Progenitor cell of endocrine pancreas (in vitro differentiated cells): ENCODE measurements at regions not wholly inside any gene's neighbourhood (a gene's known extent, or its start where the extent isn't known, plus 50 kb on each side); places are given as distances from the start of the nearest gene placed in this dataset.

Source experiments
- DNase-seq: peaks from one replicate; pipeline ENCODE4 v3.0.0; 2021; ENCODE audit warnings: low spot score; ENCODE audit not compliant: unreplicated experiment
- H3K27ac Mint-ChIP-seq: 2 replicates; pipeline ENCODE4 v1.8.0; 2021; ENCODE audit warnings: mild to moderate bottlenecking, moderate library complexity, mixed read lengths
- H3K27me3 Mint-ChIP-seq: 2 replicates; pipeline ENCODE4 v1.8.0; 2021; ENCODE audit warnings: mixed read lengths
- H3K36me3 Mint-ChIP-seq: 2 replicates; pipeline ENCODE4 v1.8.0; 2022; ENCODE audit warnings: mixed read lengths; ENCODE audit not compliant: insufficient read depth
- H3K4me1 Mint-ChIP-seq: 2 replicates; pipeline ENCODE4 v1.8.0; 2021; ENCODE audit warnings: low read depth, mixed read lengths
- H3K4me3 Mint-ChIP-seq: 2 replicates; pipeline ENCODE4 v1.8.0; 2021; ENCODE audit warnings: low read depth, mild to moderate bottlenecking, moderate library complexity, mixed read lengths
- H3K9me3 Mint-ChIP-seq: 2 replicates; pipeline ENCODE4 v1.8.0; 2021; ENCODE audit warnings: low read depth, mixed read lengths
- CTCF ChIP-seq: fragments of 200-600 bp; sonication (generic); IDR thresholded peaks from one replicate; pipeline ENCODE4 v1.5.0; 2021; ENCODE audit warnings: antibody characterized with exemption, mild to moderate bottlenecking; ENCODE audit not compliant: unreplicated experiment

GRCh38 chr16:88194397-88195268, 188.1 kb upstream of the ZNF469 start:
- no peak for DNase-seq
- H3K9me3 Mint-ChIP-seq = no peaks in the 10 kb centered on the region
- peaks cover 23% of the 10 kb centered on the region for H3K27me3 Mint-ChIP-seq
- peaks cover 3% of the 10 kb centered on the region for H3K4me1 Mint-ChIP-seq
- H3K4me3 Mint-ChIP-seq = no peak overlapping the region
- no peak for TF ChIP-seq CTCF
- peak overlapping the region; percentile 59 for H3K27ac Mint-ChIP-seq
- no peaks in the 10 kb centered on the region for H3K36me3 Mint-ChIP-seq

- DNase-seq = no peak
- peaks cover 23% of the 10 kb centered on the region for H3K27me3 Mint-ChIP-seq
- H3K4me1 Mint-ChIP-seq = peaks cover 3% of the 10 kb centered on the region
- H3K4me3 Mint-ChIP-seq = no peak overlapping the region
- H3K9me3 Mint-ChIP-seq = no peaks in the 10 kb centered on the region
- no peak for TF ChIP-seq CTCF
- no peaks in the 10 kb centered on the region for H3K36me3 Mint-ChIP-seq
- no peak overlapping the region for H3K27ac Mint-ChIP-seq
Observed at GRCh38 chr16:88195269-88195705, 187.5 kb upstream of the ZNF469 start.

- Mint-ChIP-seq H3K27me3 (peaks cover 23% of the 10 kb centered on the region), H3K4me1 (peaks cover 3% of the 10 kb centered on the region), H3K27ac (no peak overlapping the region), H3K4me3 (no peak overlapping the region), H3K9me3 (no peaks in the 10 kb centered on the region), H3K36me3 (no peaks in the 10 kb centered on the region)
- DNase-seq = no peak
- TF ChIP-seq CTCF = no peak
Observed at GRCh38 chr16:88195911-88196465, 186.8 kb upstream of the ZNF469 start.

GRCh38 chr16:88196471-88197400, 186.0 kb upstream of the ZNF469 start:
- Mint-ChIP-seq H3K27ac (no peak overlapping the region), H3K27me3 (peaks cover 18% of the 10 kb centered on the region), H3K4me1 (peaks cover 3% of the 10 kb centered on the region), H3K9me3 (no peaks in the 10 kb centered on the region), H3K36me3 (no peaks in the 10 kb centered on the region), H3K4me3 (no peak overlapping the region)
- TF ChIP-seq CTCF = no peak
- no peak for DNase-seq
